HCT116 (cell line): ENCODE measurements at regions not wholly inside any gene's neighbourhood (a gene's known extent, or its start where the extent isn't known, plus 50 kb on each side); places are given as distances from the start of the nearest gene placed in this dataset.

Experiments
- CEBPB ChIP-seq: IDR thresholded peaks from 2 replicates; pipeline ENCODE4 v1.6.1; 2012; ENCODE audit warnings: low read depth
- EZH2 ChIP-seq: fragments of 200-600 bp; sonication (generic); IDR thresholded peaks from 2 replicates; pipeline ENCODE4 v1.6.1; 2017; ENCODE audit warnings: antibody characterized with exemption, mixed run types
- JUND ChIP-seq: IDR thresholded peaks from 2 replicates; pipeline ENCODE4 v1.6.1; 2012
- POLR2A ChIP-seq: IDR thresholded peaks from 2 replicates; pipeline ENCODE4 v1.7.0; 2011; ENCODE audit warnings: borderline replicate concordance; ENCODE audit not compliant: insufficient read depth, insufficient read length; ENCODE audit errors: extremely low read depth
- RAD21 ChIP-seq: IDR thresholded peaks from 2 replicates; pipeline ENCODE4 v1.6.1; 2012; ENCODE audit warnings: low read depth, mild to moderate bottlenecking
- SIN3A ChIP-seq: IDR thresholded peaks from 2 replicates; pipeline ENCODE4 v1.6.1; 2012; ENCODE audit warnings: low read depth
- YY1 ChIP-seq: IDR thresholded peaks from 2 replicates; pipeline ENCODE4 v1.6.1; 2011; ENCODE audit warnings: low read length, low read depth, moderate library complexity, mild to moderate bottlenecking; ENCODE audit not compliant: insufficient replicate concordance; ENCODE audit errors: extremely low read depth
- ZFX ChIP-seq: fragments of 450-650 bp; IDR thresholded peaks from 2 replicates; pipeline ENCODE4 v1.6.1; 2017
- TF ChIP-seq, protein P1 (sequence below): IDR thresholded peaks from 2 replicates; pipeline ENCODE4 v1.6.1; 2011; ENCODE audit warnings: mild to moderate bottlenecking, low read length, moderate library complexity; ENCODE audit not compliant: insufficient replicate concordance; ENCODE audit errors: extremely low read depth
- TF ChIP-seq, protein P2 (sequence below), 3 experiments: fragments of 200-600 bp in 1 of 3; sonication (generic) in 1 of 3; IDR thresholded peaks in 2 of 3; conservative IDR thresholded peaks in 1 of 3; 2 replicates each; pipeline ENCODE4 v1.5.1; 2012 to 2017; ENCODE audit warnings: low read depth in 2 of 3, low read length in 2 of 3, antibody characterized with exemption in 1 of 3, borderline replicate concordance in 1 of 3, control low read depth in 1 of 3, mild to moderate bottlenecking in 1 of 3, mixed read lengths in 1 of 3, mixed run types in 1 of 3, moderate library complexity in 1 of 3; ENCODE audit not compliant: insufficient read depth in 1 of 3
- TF ChIP-seq, protein P3 (sequence below): IDR thresholded peaks from 2 replicates; pipeline ENCODE4 v1.6.1; 2012

DNA sequence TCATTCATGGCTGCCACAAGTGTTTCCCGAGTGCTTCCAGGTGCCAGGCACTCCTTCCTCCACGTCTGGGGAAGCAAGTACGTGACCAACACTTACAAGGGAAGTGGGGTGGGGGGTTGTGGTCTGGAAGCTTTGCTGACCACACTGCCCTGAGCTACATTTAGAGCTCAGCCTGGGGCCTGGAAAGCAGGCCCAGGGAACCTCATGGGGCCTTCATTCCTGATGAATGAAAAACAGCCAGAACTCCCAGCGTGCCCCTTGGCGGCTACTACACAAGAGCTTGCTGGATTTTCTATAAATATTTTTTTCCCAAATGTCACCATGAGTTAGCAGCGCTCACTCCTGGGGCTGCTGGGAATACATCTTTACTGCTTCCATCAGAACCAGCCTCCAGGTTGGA, 73.3 kb downstream of the ABCC12 start:
- TF ChIP-seq, protein P1, sequence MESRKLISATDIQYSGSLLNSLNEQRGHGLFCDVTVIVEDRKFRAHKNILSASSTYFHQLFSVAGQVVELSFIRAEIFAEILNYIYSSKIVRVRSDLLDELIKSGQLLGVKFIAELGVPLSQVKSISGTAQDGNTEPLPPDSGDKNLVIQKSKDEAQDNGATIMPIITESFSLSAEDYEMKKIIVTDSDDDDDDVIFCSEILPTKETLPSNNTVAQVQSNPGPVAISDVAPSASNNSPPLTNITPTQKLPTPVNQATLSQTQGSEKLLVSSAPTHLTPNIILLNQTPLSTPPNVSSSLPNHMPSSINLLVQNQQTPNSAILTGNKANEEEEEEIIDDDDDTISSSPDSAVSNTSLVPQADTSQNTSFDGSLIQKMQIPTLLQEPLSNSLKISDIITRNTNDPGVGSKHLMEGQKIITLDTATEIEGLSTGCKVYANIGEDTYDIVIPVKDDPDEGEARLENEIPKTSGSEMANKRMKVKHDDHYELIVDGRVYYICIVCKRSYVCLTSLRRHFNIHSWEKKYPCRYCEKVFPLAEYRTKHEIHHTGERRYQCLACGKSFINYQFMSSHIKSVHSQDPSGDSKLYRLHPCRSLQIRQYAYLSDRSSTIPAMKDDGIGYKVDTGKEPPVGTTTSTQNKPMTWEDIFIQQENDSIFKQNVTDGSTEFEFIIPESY: no peak
- no peak for TF ChIP-seq YY1
- TF ChIP-seq JUND: no peak
- no peak for TF ChIP-seq POLR2A
- TF ChIP-seq EZH2: no peak
- no peak for TF ChIP-seq CEBPB
- TF ChIP-seq, protein P2, sequence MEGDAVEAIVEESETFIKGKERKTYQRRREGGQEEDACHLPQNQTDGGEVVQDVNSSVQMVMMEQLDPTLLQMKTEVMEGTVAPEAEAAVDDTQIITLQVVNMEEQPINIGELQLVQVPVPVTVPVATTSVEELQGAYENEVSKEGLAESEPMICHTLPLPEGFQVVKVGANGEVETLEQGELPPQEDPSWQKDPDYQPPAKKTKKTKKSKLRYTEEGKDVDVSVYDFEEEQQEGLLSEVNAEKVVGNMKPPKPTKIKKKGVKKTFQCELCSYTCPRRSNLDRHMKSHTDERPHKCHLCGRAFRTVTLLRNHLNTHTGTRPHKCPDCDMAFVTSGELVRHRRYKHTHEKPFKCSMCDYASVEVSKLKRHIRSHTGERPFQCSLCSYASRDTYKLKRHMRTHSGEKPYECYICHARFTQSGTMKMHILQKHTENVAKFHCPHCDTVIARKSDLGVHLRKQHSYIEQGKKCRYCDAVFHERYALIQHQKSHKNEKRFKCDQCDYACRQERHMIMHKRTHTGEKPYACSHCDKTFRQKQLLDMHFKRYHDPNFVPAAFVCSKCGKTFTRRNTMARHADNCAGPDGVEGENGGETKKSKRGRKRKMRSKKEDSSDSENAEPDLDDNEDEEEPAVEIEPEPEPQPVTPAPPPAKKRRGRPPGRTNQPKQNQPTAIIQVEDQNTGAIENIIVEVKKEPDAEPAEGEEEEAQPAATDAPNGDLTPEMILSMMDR (IDR thresholded peaks at IDR 0.05 in 2 of 3, conservative IDR thresholded peaks at IDR 0.05 in 1 of 3; ENCODE audit: borderline replicate concordance in 1 of 3, insufficient read depth in 1 of 3, low read depth in 2 of 3, low read length in 2 of 3): no peak
- TF ChIP-seq RAD21: no peak
- TF ChIP-seq, protein P3, sequence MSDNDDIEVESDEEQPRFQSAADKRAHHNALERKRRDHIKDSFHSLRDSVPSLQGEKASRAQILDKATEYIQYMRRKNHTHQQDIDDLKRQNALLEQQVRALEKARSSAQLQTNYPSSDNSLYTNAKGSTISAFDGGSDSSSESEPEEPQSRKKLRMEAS: no peak
- no peak for TF ChIP-seq ZFX
- no peak for TF ChIP-seq SIN3A
